Type B pancreatic cell (in vitro differentiated cells): ENCODE measurements at regions not wholly inside any gene's neighbourhood (a gene's known extent, or its start where the extent isn't known, plus 50 kb on each side); places are given as distances from the start of the nearest gene placed in this dataset.
A peak's percentile ranks its signal among the peaks of the same experiment; 100 is the strongest.
"Not testable (repeated sequence)": the region's sequence is repeated elsewhere in the genome, so short reads cannot be mapped to it uniquely, and the experiment has no call there.

Source experiments
- DNase-seq: peaks from one replicate; pipeline ENCODE4 v3.0.0; 2021; ENCODE audit warnings: mixed read lengths; ENCODE audit not compliant: unreplicated experiment; ENCODE audit errors: extremely low spot score
- H3K27ac Mint-ChIP-seq: 2 replicates; pipeline ENCODE4 v1.8.0; 2021; ENCODE audit warnings: mild to moderate bottlenecking, mixed read lengths
- H3K27me3 Mint-ChIP-seq: 2 replicates; pipeline ENCODE4 v1.8.0; 2021; ENCODE audit warnings: mixed read lengths
- H3K36me3 Mint-ChIP-seq: 2 replicates; pipeline ENCODE4 v1.8.0; 2021; ENCODE audit warnings: mixed read lengths
- H3K4me1 Mint-ChIP-seq: one replicate; pipeline ENCODE4 v1.8.0; 2021; ENCODE audit warnings: mixed read lengths; ENCODE audit not compliant: unreplicated experiment
- H3K4me3 Mint-ChIP-seq: 2 replicates; pipeline ENCODE4 v1.8.0; 2021; ENCODE audit warnings: mild to moderate bottlenecking, mixed read lengths
- H3K9me3 Mint-ChIP-seq: 2 replicates; pipeline ENCODE4 v1.8.0; 2021; ENCODE audit warnings: mixed read lengths
- CTCF ChIP-seq: fragments of 200-600 bp; sonication (generic); conservative IDR thresholded peaks from 2 replicates; pipeline ENCODE4 v1.5.0; 2021; ENCODE audit warnings: antibody characterized with exemption, mild to moderate bottlenecking

GRCh38 chr2:192407692-192408091 lies 213.0 kb upstream of the TMEFF2 start:
- H3K9me3 Mint-ChIP-seq = no peaks in the 10 kb centered on the region
- H3K27me3 Mint-ChIP-seq = peaks cover 12% of the 10 kb centered on the region
- peak overlapping the region; percentile 36 for H3K4me3 Mint-ChIP-seq
- no peaks in the 10 kb centered on the region for H3K36me3 Mint-ChIP-seq
- no peak for TF ChIP-seq CTCF
- peaks cover 5% of the 10 kb centered on the region for H3K4me1 Mint-ChIP-seq
- H3K27ac Mint-ChIP-seq = no peak overlapping the region
- DNase-seq = no peak

DNA sequence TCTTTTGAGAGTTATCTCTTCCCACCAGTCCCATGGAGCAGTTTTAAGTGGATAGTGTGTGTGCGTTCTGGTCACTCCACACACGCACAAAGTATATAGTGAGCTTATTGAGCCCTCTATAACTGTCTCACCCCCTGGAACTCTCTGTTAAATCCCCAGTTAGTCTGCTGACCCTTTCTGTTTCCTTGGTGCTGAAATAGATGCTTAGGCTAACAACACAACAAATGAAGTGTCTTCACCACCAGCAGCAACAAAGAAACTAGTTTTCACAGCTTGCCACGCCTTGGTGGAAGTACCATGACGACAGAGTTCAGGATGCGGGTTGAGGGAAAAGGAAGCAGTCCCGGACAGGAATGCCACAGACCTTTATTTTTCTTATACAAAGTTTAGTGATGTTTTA lies 203.5 kb upstream of the TMEFF2 start:
- TF ChIP-seq CTCF = no peak
- H3K27ac Mint-ChIP-seq = no peak overlapping the region
- H3K36me3 Mint-ChIP-seq = no peaks in the 10 kb centered on the region
- no peak overlapping the region for H3K4me3 Mint-ChIP-seq
- no peak for DNase-seq
- H3K4me1 Mint-ChIP-seq = no peaks in the 10 kb centered on the region
- H3K27me3 Mint-ChIP-seq = no peaks in the 10 kb centered on the region
- H3K9me3 Mint-ChIP-seq = no peaks in the 10 kb centered on the region

GRCh38 chr2:192394605-192395004 lies 199.9 kb upstream of the TMEFF2 start:
- H3K4me3 Mint-ChIP-seq = no peak overlapping the region
- H3K4me1 Mint-ChIP-seq = no peaks in the 10 kb centered on the region
- no peaks in the 10 kb centered on the region for H3K9me3 Mint-ChIP-seq
- no peak overlapping the region for H3K27ac Mint-ChIP-seq
- TF ChIP-seq CTCF = no peak
- DNase-seq = no peak
- no peaks in the 10 kb centered on the region for H3K27me3 Mint-ChIP-seq
- no peaks in the 10 kb centered on the region for H3K36me3 Mint-ChIP-seq

DNA sequence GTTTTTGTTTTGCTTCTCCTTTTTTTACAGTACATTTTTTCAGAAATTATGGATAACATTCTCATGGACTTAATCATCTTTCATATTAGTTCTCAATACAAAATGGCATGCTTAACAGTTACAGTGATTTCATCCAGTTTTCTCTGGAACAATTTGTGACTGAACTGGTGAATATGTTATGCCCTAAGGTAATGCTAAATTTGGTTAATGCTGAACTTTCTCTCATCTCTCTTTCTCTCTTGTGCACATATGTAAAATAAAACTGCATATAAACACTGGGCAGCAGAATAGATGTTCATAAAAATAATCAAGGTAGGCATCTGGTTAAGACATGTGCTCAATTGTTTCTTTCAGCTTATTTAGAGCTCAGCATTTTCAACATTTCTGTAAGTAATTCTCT lies 196.3 kb upstream of the TMEFF2 start:
- DNase-seq = no peak
- no peak overlapping the region for H3K4me3 Mint-ChIP-seq
- H3K27me3 Mint-ChIP-seq = no peaks in the 10 kb centered on the region
- no peaks in the 10 kb centered on the region for H3K36me3 Mint-ChIP-seq
- H3K9me3 Mint-ChIP-seq = no peaks in the 10 kb centered on the region
- H3K27ac Mint-ChIP-seq = no peak overlapping the region
- H3K4me1 Mint-ChIP-seq = no peaks in the 10 kb centered on the region
- no peak for TF ChIP-seq CTCF

DNA sequence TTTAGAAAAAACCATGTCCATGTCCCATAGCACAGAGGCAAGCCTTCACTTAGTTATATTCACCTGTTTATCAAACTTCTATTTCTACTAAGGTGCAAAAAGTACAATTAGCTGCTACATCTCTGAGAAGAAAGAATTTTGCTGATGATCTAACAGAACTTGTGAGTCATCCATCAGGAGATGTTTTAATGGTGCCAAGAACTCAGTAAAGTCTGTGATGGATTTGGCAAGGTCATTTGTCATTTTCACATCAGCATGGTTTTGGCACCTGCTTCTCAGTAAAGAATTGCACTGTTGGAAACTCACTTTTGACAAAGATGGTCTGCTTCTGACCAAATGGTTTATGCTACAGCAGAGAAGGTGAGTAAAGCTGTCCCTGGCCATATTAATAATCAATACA lies 195.7 kb upstream of the TMEFF2 start:
- H3K4me1 Mint-ChIP-seq = no peaks in the 10 kb centered on the region
- H3K36me3 Mint-ChIP-seq = no peaks in the 10 kb centered on the region
- H3K27ac Mint-ChIP-seq = no peak overlapping the region
- no peaks in the 10 kb centered on the region for H3K27me3 Mint-ChIP-seq
- no peak for DNase-seq
- H3K4me3 Mint-ChIP-seq = no peak overlapping the region
- no peaks in the 10 kb centered on the region for H3K9me3 Mint-ChIP-seq
- no peak for TF ChIP-seq CTCF

- not testable (repeated sequence) for H3K36me3 Mint-ChIP-seq, H3K27ac Mint-ChIP-seq, H3K4me1 Mint-ChIP-seq, DNase-seq, H3K9me3 Mint-ChIP-seq, H3K27me3 Mint-ChIP-seq, H3K4me3 Mint-ChIP-seq
Observed at GRCh38 chr2:192384191-192384590, 189.5 kb upstream of the TMEFF2 start.
